SK-N-SH treated with all-trans-retinoic acid at 6 μM for 48 hours (cell line): ENCODE measurements at regions not wholly inside any gene's neighbourhood (a gene's known extent, or its start where the extent isn't known, plus 50 kb on each side); places are given as distances from the start of the nearest gene placed in this dataset.

Experiments
- ATAC-seq: fragments of 200-7000 bp; cut with Tn5 transposase; 3 replicates; pipeline ENCODE4 v1.9.1; 2020; ENCODE audit warnings: mild to moderate bottlenecking, moderate library complexity
- ARNTL ChIP-seq: fragments of 450-650 bp; formaldehyde crosslinking; IDR thresholded peaks from 2 replicates; pipeline ENCODE4 v1.5.0; 2020; ENCODE audit warnings: low read depth, mild to moderate bottlenecking, moderate library complexity, borderline replicate concordance
- BACH2 ChIP-seq: fragments of 250-450 bp; sonication (Bioruptor Pico); IDR thresholded peaks from 2 replicates; pipeline ENCODE4 v1.9.0; 2021; ENCODE audit warnings: mild to moderate bottlenecking, borderline replicate concordance
- CREB5 ChIP-seq: fragments of 250-450 bp; sonication (Bioruptor Pico); IDR thresholded peaks from 2 replicates; pipeline ENCODE4 v1.5.1; 2020; ENCODE audit warnings: low read depth, mild to moderate bottlenecking, moderate library complexity
- CSRNP3 ChIP-seq: fragments of 250-450 bp; sonication (Bioruptor Pico); IDR thresholded peaks from 2 replicates; pipeline ENCODE4 v1.5.1; 2021; ENCODE audit warnings: mild to moderate bottlenecking, moderate library complexity
- ESRRG ChIP-seq: fragments of 250-450 bp; sonication (Bioruptor Pico); IDR thresholded peaks from 2 replicates; pipeline ENCODE4 v1.6.1; 2021; ENCODE audit warnings: mild to moderate bottlenecking
- GLIS3 ChIP-seq: fragments of 250-450 bp; sonication (Bioruptor Pico); IDR thresholded peaks from 2 replicates; pipeline ENCODE4 v1.5.0; 2020; ENCODE audit warnings: mild to moderate bottlenecking, moderate library complexity
- ISL1 ChIP-seq: fragments of 250-450 bp; sonication (Bioruptor Pico); IDR thresholded peaks from 2 replicates; pipeline ENCODE4 v2.1.2; 2022; ENCODE audit warnings: mild to moderate bottlenecking, moderate library complexity
- OSR1 ChIP-seq: fragments of 250-450 bp; sonication (Bioruptor Pico); IDR thresholded peaks from 2 replicates; pipeline ENCODE4 v1.8.0; 2022; ENCODE audit warnings: moderate library complexity, mild to moderate bottlenecking, inconsistent platforms
- PATZ1 ChIP-seq: fragments of 250-450 bp; sonication (Bioruptor Pico); IDR thresholded peaks from 2 replicates; pipeline ENCODE4 v1.8.0; 2020; ENCODE audit warnings: mild to moderate bottlenecking, moderate library complexity, borderline replicate concordance
- PPARA ChIP-seq: fragments of 250-450 bp; sonication (Bioruptor Pico); IDR thresholded peaks from 2 replicates; pipeline ENCODE4 v1.5.0; 2020; ENCODE audit warnings: mild to moderate bottlenecking, borderline replicate concordance
- RARB ChIP-seq: fragments of 250-450 bp; sonication (Bioruptor Pico); IDR thresholded peaks from 2 replicates; pipeline ENCODE4 v1.8.0; 2021; ENCODE audit warnings: mild to moderate bottlenecking, moderate library complexity
- SNAI2 ChIP-seq: fragments of 250-450 bp; sonication (Bioruptor Pico); IDR thresholded peaks from 2 replicates; pipeline ENCODE4 v1.5.0; 2020; ENCODE audit warnings: mild to moderate bottlenecking, moderate library complexity
- TCF4 ChIP-seq: fragments of 250-450 bp; sonication (Bioruptor Pico); IDR thresholded peaks from 2 replicates; pipeline ENCODE4 v1.8.0; 2021; ENCODE audit warnings: mild to moderate bottlenecking, moderate library complexity, borderline replicate concordance
- TOX ChIP-seq: fragments of 250-450 bp; sonication (Bioruptor Pico); IDR thresholded peaks from 2 replicates; pipeline ENCODE4 v1.8.0; 2021; ENCODE audit warnings: mild to moderate bottlenecking, moderate library complexity, borderline replicate concordance
- TSHZ2 ChIP-seq: fragments of 250-450 bp; sonication (Bioruptor Pico); IDR thresholded peaks from 2 replicates; pipeline ENCODE4 v1.5.0; 2020; ENCODE audit warnings: mild to moderate bottlenecking, moderate library complexity
- ZFP30 ChIP-seq: fragments of 450-650 bp; formaldehyde crosslinking; IDR thresholded peaks from 2 replicates; pipeline ENCODE4 v1.5.0; 2022; ENCODE audit warnings: mild to moderate bottlenecking, moderate library complexity
- ZNF565 ChIP-seq: fragments of 450-650 bp; formaldehyde crosslinking; conservative IDR thresholded peaks from 2 replicates; pipeline ENCODE4 v1.5.0; 2020; ENCODE audit warnings: low read depth, mild to moderate bottlenecking, moderate library complexity
- ZNF70 ChIP-seq: fragments of 450-650 bp; formaldehyde crosslinking; IDR thresholded peaks from 2 replicates; pipeline ENCODE4 v1.5.0; 2020; ENCODE audit warnings: mild to moderate bottlenecking, moderate library complexity
- ZNF8 ChIP-seq: fragments of 450-650 bp; formaldehyde crosslinking; IDR thresholded peaks from 2 replicates; pipeline ENCODE4 v1.5.0; 2020; ENCODE audit warnings: mild to moderate bottlenecking, moderate library complexity

GRCh38 chr6:85193339-85193738, 256.5 kb upstream of the NT5E start:
- TF ChIP-seq CREB5 (no peak), GLIS3 (CRISPR knock-in tag) (no peak), PATZ1 (CRISPR knock-in tag) (no peak), PPARA (no peak), SNAI2 (CRISPR knock-in tag) (no peak), CSRNP3 (CRISPR knock-in tag) (no peak), ZNF8 (CRISPR knock-in tag) (no peak), TCF4 (CRISPR knock-in tag) (no peak)
- no peak for ATAC-seq

- TF ChIP-seq CSRNP3 (CRISPR knock-in tag) (no peak), ZFP30 (CRISPR knock-in tag) (no peak), ESRRG (CRISPR knock-in tag) (no peak), ZNF8 (CRISPR knock-in tag) (no peak), RARB (CRISPR knock-in tag) (no peak), ARNTL (CRISPR knock-in tag) (no peak), ZNF565 (CRISPR knock-in tag) (no peak), ISL1 (no peak), PPARA (no peak), OSR1 (CRISPR knock-in tag) (no peak)
- TF ChIP-seq, all 23 proteins: peak for 0
- ATAC-seq: no peak
Observed at GRCh38 chr6:85192596-85192995, 257.3 kb upstream of the NT5E start.

- no peak for TF ChIP-seq TSHZ2 (CRISPR knock-in tag)
- no peak for TF ChIP-seq BACH2 (CRISPR knock-in tag)
- no peak for TF ChIP-seq PATZ1 (CRISPR knock-in tag)
- TF ChIP-seq TOX (CRISPR knock-in tag): no peak
- TF ChIP-seq ZNF70 (CRISPR knock-in tag): no peak
- no peak for TF ChIP-seq ZFP30 (CRISPR knock-in tag)
- ATAC-seq: no peak
Observed at GRCh38 chr6:85192186-85192585, 257.7 kb upstream of the NT5E start.
